RWPE2 (cell line): ENCODE measurements at regions not wholly inside any gene's neighbourhood (a gene's known extent, or its start where the extent isn't known, plus 50 kb on each side); places are given as distances from the start of the nearest gene placed in this dataset.

Source experiments
- ATAC-seq: fragments of 200-7000 bp; cut with Tn5 transposase; 3 replicates; pipeline ENCODE4 v1.9.1; 2021; ENCODE audit warnings: low read depth
- DNase-seq: peaks from one replicate; pipeline ENCODE4 v3.0.0-alpha.2; 2020; ENCODE audit warnings: low spot score
- H3K27ac ChIP-seq: fragments of 450-650 bp; 2 replicates; pipeline ENCODE4 v1.5.1; 2017; ENCODE audit warnings: mild to moderate bottlenecking; ENCODE audit not compliant: poor library complexity, severe bottlenecking
- H3K27me3 ChIP-seq: fragments of 250-450 bp; sonication (Bioruptor Pico); 2 replicates; pipeline ENCODE4 v1.5.1; 2021; ENCODE audit warnings: mild to moderate bottlenecking, moderate library complexity; ENCODE audit not compliant: insufficient read depth, poor library complexity, severe bottlenecking
- H3K36me3 ChIP-seq: fragments of 250-450 bp; sonication (Bioruptor Pico); 2 replicates; pipeline ENCODE4 v1.5.1; 2020; ENCODE audit warnings: low read depth, mild to moderate bottlenecking, moderate library complexity
- H3K4me1 ChIP-seq: fragments of 250-450 bp; sonication (Bioruptor Pico); 2 replicates; pipeline ENCODE4 v1.5.1; 2021; ENCODE audit warnings: mild to moderate bottlenecking, moderate library complexity; ENCODE audit not compliant: insufficient read depth, poor library complexity, severe bottlenecking
- H3K4me3 ChIP-seq: fragments of 250-450 bp; sonication (Bioruptor Pico); 2 replicates; pipeline ENCODE4 v1.5.1; 2021; ENCODE audit warnings: mild to moderate bottlenecking, moderate library complexity; ENCODE audit not compliant: severe bottlenecking
- H3K9me3 ChIP-seq: fragments of 250-450 bp; sonication (Bioruptor Pico); 2 replicates; pipeline ENCODE4 v1.5.1; 2021; ENCODE audit warnings: mild to moderate bottlenecking, moderate library complexity; ENCODE audit not compliant: severe bottlenecking
- TF ChIP-seq, protein P1 (sequence below): fragments of 450-650 bp; IDR thresholded peaks from one replicate; pipeline ENCODE4 v1.5.1; 2017; ENCODE audit warnings: mild to moderate bottlenecking, moderate library complexity; ENCODE audit not compliant: poor library complexity, severe bottlenecking

DNA sequence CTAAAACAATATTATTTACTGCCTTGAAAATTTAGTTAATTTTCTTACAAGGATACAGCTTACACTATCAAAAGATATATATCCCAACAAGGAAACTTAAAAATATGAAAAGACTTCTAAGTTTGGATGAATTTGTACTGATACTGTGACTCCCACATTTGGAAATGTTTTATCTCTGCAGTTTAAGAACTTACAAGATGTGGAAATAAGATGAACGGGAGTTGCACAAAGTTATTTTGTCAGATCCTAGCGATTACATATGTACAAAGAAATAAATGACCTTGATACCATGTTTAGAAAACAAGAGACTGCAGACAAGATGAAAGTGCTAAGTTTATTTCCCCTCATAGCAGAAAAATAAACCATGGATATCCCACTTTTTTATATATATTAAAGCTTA lies 103.7 kb upstream of the TMEM106B start:
- Histone ChIP-seq H3K4me3 (no peak overlapping the region), H3K27ac (no peak overlapping the region), H3K4me1 (no peaks in the 10 kb centered on the region), H3K27me3 (peaks cover 6% of the 10 kb centered on the region), H3K36me3 (no peaks in the 10 kb centered on the region), H3K9me3 (no peaks in the 10 kb centered on the region)
- TF ChIP-seq, protein P1, sequence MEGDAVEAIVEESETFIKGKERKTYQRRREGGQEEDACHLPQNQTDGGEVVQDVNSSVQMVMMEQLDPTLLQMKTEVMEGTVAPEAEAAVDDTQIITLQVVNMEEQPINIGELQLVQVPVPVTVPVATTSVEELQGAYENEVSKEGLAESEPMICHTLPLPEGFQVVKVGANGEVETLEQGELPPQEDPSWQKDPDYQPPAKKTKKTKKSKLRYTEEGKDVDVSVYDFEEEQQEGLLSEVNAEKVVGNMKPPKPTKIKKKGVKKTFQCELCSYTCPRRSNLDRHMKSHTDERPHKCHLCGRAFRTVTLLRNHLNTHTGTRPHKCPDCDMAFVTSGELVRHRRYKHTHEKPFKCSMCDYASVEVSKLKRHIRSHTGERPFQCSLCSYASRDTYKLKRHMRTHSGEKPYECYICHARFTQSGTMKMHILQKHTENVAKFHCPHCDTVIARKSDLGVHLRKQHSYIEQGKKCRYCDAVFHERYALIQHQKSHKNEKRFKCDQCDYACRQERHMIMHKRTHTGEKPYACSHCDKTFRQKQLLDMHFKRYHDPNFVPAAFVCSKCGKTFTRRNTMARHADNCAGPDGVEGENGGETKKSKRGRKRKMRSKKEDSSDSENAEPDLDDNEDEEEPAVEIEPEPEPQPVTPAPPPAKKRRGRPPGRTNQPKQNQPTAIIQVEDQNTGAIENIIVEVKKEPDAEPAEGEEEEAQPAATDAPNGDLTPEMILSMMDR = no peak
- ATAC-seq (no peak), DNase-seq (no peak)

DNA sequence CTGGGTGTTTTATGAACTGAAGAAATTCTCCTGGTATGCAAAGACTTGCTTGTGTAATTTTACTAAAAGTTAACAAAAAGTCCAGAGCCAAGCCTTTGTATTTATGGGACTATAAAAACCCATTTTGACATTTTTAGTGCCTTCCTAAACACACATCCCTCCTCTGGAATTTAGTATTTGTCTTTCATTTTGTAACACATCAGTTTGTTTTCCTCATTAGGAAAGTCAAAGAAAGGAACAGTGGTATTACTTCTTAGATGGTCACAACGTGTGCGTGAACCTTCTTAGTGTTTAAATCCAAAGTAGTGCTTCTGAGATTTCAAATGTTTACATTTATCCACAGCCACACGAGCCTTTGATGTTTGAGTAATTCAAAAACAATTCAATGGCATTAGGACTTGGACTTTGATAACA lies 103.2 kb upstream of the TMEM106B start:
- Histone ChIP-seq H3K36me3 (no peaks in the 10 kb centered on the region), H3K27ac (no peak overlapping the region), H3K4me3 (no peak overlapping the region), H3K4me1 (no peaks in the 10 kb centered on the region), H3K27me3 (peaks cover 10% of the 10 kb centered on the region), H3K9me3 (no peaks in the 10 kb centered on the region)
- ATAC-seq = no peak
- TF ChIP-seq, protein P1 = no peak
- no peak for DNase-seq

DNA sequence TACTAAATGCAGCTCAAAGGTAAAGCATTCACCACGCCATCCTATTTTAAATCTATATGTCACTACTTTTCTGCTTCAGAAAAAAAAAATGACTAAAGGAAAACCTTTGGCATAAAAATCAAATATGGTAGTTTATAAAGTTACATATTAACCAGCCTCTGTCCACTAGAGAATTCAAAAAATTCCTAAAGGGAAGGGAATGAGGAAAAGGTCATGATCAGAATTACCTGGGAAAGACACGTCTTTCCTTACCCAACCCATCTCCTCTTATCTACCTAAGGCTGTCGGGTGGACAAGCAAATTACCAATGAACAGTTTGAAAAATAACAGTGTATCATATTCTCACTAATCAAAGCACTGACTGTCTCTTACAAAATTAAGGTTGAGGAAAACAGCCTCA lies 100.7 kb upstream of the TMEM106B start:
- ATAC-seq (no peak), DNase-seq (no peak)
- TF ChIP-seq, protein P1 = no peak
- H3K36me3 ChIP-seq = no peaks in the 10 kb centered on the region
- no peak overlapping the region for H3K4me3 ChIP-seq
- H3K27ac ChIP-seq = no peak overlapping the region
- H3K9me3 ChIP-seq = no peaks in the 10 kb centered on the region
- peaks cover 17% of the 10 kb centered on the region for H3K27me3 ChIP-seq
- H3K4me1 ChIP-seq = no peaks in the 10 kb centered on the region

DNA sequence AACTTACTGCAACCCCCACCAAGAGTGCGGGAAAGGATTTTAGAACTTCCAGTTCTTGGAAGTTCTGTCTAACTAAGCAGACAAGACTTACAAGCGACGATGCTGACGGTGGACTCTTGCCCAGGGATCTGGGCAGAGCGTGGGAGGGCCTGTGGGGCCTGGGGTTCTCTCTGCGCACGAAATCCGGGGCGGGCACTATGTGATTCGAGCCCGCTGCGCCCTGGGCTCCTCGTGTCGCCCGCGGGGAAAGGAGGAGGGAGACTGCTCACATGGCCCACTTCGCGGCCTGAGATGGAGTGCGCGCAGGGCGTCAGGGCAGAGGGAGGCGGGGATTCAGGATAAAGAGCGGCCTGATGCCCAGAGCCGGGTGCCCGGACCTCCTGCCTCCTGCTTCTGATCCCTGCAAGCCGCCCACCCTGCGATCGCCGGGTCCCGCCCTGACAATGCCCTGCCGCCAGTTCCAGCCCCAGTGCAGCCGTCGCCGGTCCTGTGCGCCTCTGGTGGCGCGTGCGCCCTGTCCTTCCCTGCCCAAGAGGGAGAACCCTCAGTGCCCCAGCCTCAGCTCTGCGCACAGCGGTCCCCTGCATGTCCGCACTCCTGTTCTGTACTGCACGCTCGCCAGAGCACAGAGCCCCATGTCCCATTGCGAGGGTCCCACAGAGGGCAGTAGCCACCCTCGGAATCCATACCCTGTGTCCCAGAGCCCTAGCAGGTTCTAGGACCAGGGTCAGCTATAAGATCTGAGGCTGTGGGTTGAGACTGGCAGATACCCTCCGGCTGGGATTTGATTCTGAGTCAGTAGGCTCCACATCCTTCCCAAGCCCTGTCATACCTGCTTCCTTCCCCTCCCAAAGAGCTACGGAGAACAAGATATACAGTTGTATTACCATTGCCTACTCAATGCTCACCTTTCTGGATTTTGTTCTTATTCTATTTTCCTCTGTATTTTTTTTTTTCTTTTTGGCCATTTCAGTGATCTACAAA lies 99.4 kb upstream of the TMEM106B start:
- no peak overlapping the region for H3K4me3 ChIP-seq

More for the DNA sequence above, 99.4 kb upstream of the TMEM106B start:
- Histone ChIP-seq H3K36me3 (no peaks in the 10 kb centered on the region), H3K27me3 (peaks cover 17% of the 10 kb centered on the region), H3K27ac (no peak overlapping the region), H3K9me3 (no peaks in the 10 kb centered on the region), H3K4me1 (no peaks in the 10 kb centered on the region)
- no peak for DNase-seq
- peak; percentile 33; the same call in 2 of the 3 replicates for ATAC-seq
- TF ChIP-seq, protein P1 = no peak
